ENCODE measurements at regions not wholly inside any gene's neighbourhood (a gene's known extent, or its start where the extent isn't known, plus 50 kb on each side); places are given as distances from the start of the nearest gene placed in this dataset.
"Not testable (repeated sequence)": the region's sequence is repeated elsewhere in the genome, so short reads cannot be mapped to it uniquely, and the experiment has no call there.

DNA sequence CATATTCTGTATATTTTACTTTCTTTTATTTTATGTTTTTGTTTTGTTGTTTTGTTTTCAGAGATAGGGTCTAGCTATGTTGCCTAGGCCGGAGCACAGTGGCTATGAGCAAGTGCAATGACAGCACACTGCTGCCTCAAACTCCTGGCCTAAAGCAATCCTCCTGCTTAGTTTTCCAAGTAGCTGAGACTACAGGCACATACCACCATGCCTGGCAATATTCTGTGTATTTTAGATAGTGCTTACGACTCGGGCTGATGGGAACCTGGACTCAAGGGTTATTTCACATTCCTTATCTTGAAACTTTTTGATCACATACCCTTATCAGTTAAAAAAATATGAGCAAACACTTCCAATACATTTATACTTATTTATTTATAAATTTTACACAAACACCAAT is 119.0 kb upstream of the STARD4 start:
- DNase-seq: no peak

DNA sequence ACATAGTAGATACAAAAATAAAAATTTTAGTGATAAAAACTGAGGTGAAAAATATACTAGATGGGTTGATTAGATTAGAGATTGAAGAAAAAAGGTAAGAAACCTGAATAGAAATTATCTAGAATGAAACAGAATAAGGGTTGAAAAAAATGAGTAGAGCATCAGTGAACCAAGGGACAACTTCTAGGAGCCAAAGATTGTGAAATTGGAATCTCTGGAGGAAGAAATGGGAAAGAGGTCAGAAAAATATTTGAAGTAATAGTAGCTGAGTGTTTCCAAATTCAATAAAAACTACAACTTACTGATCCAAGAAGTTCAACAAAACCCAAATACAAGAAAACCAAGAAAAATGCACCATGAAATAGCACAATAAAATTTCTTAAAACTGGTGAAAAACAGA is 116.6 kb upstream of the STARD4 start:
- DNase-seq: no peak

DNA sequence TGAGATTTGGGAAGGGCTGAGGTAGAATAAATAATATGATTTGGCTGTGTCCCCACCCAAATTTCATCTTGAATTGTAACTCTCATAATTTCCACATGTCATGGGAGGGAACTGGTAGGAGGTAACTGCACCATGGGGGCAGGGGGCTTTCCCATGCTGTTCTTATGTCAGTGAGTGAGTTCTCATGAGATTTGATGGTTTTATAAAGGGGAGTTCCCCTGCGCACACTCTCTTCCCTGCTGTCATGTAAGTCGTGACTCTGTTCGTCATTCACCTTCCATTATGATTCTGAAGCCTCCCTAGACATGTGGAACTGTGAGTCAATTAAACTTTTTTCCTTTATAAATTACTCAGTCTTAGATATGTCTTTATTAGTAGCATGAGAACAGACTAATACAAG is 115.5 kb upstream of the STARD4 start:
- DNase-seq: no peak

DNA sequence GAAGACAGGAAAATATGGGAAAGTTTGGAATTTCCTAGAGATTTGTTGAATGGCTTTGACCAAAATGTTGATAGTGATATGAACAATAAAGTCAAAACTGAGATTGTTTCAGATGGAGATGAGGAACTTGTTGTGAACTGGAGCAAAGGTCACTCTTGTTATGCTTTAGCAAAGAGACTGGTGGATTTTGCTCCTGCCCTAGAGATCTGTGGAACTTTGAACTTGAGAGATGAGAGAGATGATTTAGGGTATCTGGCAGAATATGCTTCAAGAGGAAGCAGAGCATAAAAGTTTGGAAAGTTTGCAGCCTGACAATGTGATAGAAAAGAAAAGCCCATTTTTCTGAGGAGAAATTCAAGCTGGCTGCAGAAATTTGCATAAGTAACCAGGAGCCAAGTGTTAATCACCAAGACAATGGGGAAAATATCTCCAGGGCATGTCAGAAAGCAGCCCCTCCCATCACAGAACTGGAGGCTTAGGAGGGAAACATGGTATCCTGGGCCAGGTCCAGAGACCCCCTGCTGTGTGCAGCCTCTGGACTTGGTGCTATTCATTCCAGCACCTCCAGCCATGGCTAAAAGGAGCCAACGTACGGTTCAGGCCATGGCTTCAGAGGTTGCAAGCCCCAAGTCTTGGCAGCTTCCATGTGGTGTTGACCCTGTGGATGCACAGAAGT is 114.3 kb upstream of the STARD4 start:
- DNase-seq: no peak

DNA sequence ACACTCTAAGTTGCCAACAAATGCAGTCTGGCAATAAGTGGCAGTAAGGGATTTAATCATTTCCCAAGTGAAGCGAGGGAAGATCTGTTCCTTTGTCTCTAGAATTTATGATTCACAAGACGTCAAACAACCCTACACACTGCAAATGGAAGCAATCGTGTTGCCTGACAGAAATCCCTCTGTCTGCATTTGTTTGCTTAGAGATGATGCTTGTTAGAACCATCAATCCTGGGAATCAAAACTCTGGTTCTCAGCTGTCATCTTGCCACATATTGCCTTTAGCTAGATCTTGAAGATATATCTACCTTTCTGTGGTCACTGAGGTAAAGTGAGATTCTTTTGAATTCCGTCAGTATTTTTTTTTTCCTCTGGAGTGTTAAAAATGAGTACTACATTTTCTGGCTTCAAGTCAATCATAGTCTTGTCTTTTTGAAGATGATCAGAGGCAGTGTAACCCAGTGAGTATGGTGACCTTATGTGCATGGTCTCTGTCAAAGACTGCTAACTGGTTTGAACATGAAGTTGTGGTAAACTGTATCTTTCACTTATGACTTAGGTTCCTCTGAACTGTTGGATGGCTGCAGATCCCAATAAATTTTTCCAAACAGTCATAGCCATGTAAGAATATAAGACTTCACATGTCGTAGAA is 106.4 kb upstream of the STARD4 start:
- DNase-seq: no peak

DNA sequence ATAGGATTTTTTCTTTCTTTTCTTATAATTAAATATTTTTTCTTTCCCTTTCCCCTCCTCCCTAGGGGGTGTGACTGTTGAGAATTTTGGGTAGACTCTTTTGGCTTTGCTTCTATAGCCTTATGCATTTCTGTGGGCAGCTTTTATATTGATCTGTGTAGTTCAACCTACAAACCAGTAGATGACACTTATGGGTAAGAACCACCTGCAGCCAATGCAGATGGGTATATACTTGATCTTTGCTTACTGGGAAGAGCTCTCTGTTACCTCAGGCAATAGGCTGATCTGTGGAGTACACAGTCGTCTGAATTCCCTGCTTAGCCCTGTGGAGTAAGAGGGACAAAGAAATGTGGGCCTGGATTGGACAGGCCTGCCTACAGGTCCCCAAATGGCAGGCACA is 102.7 kb upstream of the STARD4 start:
- no peak for DNase-seq

DNA sequence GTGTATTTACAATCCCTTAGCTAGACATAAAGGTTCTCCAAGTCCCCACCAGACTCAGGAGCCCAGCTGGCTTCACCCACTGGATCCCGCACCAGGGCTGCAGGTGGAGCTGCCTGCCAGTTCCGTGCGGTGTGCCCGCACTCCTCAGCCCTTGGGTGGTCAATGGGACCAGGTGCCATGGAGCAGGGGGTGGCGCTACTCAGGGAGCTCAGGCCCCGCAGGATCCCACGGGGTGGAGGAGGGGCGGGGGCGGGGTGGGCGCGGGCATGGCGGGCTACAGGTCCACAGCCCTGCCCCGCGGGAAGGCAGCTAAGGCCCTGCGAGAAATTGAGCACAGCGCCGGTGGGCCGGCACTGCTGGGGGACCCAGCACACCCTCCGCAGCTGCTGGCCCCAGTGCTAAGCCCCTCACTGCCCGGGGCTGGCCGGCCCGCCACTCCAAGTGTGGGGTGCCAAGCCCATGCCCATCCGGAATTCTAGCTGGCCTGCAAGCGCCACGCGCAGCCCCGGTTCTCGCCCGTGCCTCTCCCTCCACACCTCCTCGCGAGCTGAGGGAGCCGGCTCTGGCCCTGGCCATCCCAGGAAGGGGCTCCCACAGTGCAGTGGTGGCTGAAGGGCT is 99.8 kb upstream of the STARD4 start:
- not testable (repeated sequence) for DNase-seq

DNA sequence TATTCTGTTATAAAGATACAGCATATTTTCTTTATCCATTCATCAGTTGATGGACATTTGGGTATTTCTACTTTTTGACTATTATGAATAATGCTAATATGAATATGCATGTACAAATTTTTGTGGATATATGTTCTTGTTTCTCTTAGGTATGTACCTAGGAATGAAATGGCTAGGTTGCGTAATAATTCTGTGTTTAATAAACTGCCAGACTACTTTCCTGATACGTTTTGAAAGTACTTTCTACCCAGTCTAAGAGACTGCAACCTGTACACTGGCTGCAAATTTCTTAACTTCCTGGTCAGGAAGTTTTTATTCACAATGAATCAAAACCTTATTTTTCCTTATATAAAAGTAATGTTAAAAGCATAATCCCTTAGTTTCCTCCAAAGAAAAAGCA is 93.9 kb upstream of the STARD4 start:
- DNase-seq: no peak

DNA sequence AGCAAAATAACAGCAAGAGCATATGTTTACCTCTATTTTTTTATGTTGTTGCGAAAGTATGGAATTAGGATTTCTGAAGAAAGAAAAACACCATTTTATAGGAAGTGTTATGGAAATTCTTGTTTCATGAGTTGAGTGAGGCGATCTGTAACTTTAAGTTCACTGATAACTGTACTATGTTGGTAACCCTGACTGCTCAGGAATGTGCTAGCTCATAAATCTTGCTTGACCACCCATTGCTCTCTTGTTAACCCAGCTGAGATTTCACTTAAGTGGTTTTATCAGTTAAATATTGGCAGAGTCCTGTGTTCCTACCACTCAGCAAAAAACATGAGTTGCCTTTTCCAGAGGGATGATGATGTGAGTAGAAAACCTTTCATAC is 91.1 kb upstream of the STARD4 start:
- no peak for DNase-seq

DNA sequence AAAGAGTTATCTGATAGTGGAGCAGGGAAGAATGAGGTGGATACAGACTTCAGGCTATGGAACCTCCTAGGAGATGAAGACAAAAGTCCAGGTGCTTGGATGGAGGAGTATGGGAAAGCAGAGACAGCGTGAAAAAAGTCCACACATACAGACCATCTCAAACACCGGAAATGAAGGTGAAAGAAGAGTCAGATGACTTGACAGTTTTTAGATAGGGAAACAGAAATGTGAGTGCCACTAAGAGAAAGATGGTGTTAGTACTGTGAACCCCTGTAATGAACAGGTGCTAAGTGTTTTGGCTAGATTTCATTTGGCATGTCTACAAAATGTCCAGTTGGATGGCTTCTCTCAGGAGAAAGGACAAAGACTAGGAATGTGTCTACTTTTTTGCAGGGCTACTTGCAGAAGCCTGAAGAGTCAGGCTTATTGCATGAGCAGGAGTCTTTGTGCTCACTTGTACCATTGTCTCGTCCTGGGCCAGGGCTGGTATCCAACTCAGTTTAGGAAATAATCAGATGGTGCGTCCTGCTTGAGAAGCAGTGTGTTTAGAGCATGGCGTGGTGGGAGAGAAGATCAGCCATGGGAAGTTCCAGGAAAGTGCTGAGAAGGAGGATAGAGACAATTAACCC is 90.6 kb upstream of the STARD4 start:
- DNase-seq: no peak

DNA sequence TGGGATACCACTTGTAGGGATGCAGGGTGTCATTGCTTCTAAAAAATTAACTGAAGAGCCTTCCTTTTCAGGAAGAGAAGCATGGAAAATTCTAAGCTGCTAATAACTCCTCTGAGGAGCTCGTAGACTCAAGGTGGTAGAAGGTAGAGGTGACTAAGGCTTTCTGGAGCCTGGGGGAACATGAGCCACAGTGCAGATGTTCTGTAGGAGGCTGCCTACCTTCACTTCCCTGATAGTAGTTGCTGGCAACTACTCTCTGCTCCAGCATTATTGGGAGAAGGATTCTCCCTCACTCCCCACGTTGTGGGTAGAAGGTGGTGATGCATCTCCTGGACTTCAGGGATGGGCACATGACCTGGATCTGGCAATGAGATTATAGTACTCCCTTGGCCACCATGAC is 86.7 kb upstream of the STARD4 start:
- DNase-seq: no peak

DNA sequence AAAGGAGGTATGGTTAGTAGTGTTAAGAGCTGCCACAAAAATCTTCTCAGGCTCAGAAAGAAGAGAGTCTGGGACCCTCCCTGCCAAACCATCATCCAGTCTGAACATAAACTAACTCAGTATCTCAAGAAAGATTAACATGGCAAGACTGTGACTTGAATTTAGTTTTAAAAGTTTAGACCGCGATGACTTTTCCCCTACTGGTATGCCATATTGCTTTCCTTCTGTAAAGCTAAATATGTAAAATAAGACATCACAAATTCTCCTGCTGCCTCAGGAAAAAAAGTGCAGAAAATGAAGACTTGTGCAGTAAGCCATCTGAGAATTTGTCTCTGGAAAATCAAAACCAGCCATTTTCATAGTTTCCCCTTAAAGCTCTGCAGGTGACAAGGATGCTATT is 85.2 kb upstream of the STARD4 start:
- no peak for DNase-seq

DNA sequence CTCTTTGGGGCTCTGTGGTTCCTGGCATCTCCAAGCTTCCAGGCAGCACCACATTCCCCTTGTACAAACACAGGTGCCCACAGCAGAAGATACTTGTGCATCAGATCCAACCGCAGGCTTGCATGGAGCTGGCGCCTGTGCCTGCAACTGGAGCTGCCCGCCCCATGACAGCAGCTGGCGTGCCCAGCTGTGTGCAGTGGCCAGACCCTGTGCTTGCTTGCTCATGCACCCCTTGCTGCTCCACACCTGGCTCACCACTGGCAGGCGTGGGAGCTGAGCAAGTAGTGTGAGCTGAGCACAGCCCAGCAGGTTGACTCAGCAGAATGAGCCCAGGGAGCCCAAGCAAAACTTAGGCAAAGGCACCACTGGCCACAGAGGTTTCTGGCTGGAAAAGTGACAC is 84.4 kb upstream of the STARD4 start:
- no peak for DNase-seq

DNA sequence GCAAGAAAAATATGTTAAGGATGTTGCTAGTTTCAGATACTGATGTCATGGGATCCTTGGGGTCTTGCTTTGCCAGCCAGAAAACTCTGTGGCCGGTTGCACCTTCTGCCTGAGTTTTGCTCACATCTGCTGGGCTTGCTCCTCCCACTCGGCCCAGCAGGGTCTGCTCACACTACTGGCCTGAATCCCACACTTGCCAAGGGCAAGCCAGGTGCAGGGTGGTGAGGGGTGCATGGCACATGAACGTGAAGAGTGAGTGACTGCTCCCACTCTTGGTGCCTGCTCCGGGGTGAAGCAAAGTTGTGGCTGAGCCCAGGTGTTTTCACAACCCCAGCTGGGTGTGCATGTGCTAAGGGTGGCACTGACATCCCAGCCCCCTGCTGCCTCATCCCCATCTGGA is 83.1 kb upstream of the STARD4 start:
- DNase-seq: no peak

DNA sequence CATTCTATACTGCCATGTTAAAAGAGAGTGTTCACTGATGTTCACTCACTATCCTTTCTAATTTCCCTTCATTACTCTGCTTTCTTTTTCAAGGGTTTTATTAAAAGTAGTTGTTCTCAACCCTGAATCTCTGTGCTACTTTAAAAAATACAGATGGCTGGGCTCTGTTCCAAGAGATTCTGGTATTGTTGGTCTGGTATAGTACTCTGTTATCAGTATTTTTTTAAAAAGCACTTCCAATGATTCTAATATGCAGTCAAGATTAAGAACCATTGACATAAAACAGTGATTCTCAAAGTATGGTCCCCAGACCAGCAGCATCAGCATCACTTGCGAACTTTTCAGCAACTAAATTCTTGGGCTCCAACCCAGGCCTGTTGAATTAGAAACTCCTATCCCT is 77.0 kb upstream of the STARD4 start:
- no peak for DNase-seq

DNA sequence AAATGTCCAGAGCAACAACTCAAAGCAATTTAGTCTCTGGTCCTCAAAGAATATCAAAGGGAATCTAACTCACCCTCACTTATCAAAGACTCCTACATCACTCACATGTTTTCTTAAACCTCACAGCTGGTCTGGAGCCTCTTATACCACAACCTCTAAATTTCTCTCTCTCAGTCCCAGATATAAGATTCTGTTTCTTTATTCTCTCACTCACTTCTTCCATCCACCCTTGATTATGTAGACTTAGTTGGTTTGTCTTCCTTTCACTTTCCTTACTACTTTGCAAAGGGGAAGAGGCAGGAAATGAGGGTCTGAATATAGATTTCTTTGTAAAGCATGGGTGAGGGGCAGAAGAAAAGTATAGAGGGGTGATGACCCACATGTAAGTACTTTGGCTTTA is 75.4 kb upstream of the STARD4 start:
- no peak for DNase-seq

DNA sequence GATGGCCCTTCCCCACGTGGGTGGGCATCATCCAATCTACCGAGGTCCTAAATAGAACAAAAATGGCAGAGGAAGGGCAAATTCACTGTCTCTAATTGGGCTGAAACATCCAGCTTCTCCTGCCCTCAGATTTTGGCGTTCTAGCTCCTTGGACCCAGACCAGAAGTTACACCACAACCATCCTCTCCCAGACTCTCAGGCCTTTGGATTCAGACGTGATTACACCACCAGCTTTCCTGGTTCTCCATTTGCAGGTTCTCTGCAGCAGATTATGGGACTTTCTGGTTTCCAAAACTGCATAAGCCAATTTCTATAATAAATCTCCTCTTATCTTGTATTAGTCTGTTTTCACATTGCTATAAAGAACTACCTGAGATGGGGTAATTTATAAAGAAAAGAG is 73.6 kb upstream of the STARD4 start:
- DNase-seq: no peak

DNA sequence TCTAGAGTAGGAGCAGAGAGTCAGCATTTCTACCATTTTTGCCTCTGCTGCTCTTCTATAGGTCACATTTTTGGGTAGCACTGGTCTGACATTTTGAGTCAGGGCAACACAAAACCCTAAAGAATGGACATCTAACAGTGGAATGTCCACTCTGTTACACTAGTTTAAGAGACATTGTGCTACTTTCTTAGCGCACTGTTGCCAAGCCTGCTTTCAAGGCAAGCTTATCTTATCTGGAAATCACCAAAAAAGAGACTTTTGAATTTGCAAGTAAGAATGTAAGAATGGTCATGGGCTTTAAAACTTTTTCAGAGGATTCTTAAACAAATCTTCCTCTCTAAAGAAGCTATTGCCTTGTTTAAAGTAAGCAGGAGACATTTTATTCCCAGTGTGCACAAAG is 73.0 kb upstream of the STARD4 start:
- no peak for DNase-seq

DNA sequence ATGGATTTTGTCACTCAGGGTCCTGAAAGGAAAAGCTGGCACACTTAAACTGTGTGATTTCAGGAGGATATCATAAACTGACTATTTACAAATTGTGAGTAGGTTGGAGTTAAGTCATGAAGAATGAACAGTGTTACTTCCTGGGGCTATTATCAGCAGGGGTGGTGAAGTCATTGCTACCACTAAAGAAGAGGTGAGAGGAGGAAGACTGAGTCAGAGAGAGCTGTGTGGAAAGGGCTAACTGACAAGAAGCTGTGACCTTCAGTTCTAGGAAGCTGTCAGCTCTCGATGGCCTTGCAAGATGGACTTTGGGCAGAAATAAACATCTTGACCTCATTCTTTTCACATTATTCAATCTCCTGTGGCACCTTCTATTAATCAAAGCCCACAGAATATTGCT is 72.3 kb upstream of the STARD4 start:
- DNase-seq: no peak

DNA sequence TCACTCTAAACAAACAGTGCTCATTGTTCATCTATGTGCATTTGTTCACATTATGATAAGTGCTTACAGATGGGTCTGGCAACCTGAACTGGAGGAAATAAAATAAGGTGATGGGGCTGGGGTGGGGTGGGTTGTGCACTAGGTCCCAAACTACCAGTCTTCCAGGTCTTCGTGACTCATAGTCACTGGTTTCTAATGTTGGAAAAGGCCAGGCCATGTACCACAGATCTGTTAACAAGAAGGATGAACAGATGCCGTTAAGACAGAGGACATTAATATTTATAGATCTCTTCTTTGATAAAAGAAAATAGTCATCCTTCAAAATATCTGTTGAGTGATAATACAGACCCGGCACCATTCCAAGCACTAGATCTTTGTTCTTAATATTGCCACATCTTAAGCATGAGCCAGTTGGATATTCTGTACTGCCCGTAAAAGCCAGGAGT is 71.4 kb upstream of the STARD4 start:
- DNase-seq: no peak

DNA sequence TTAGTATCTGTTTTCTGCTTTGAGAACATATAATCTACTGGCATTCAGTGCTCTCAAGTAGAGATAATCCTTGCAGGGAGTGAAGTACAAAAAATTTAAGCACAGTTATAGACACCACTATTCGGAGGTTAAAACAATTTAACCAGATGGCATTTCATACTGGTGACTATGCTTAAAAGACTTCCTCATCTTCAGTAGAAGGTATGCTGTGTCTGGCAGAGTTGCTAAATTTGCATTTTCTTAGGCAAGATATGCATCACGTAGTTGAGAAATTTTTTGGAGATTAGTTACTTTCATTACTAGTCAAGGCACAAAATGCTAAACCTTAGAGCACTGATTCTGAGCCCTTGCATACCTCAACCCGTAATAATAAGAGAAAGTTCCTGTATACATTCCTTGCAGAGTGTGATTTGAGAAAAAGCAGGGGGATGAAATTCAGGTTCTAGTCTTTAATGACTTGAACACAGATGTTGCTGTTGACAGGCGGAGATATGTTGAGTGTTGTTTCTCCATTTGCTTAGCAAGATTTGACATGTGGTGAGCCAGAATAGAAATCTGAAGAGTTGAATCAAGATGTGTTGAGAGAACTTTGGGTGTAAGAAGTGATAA is 70.8 kb upstream of the STARD4 start:
- no peak for DNase-seq

DNA sequence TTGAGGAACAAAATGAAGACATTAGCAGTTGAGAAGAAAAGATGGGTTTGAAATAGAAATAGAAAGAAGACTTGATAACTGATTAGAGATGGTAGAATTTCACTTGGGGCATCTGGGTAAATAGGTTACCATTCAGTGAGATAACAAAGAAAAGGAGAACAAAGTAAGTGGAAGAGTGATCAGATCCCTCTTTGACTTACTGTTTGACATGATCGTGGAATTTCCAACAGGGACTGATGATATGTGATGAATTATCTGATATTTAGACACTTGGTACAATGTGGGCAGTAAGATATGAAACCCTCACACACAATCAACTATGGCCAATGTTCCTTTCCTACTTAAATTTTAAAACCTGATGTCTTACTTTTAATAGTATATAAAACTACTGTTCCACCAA is 70.1 kb upstream of the STARD4 start:
- no peak for DNase-seq

DNA sequence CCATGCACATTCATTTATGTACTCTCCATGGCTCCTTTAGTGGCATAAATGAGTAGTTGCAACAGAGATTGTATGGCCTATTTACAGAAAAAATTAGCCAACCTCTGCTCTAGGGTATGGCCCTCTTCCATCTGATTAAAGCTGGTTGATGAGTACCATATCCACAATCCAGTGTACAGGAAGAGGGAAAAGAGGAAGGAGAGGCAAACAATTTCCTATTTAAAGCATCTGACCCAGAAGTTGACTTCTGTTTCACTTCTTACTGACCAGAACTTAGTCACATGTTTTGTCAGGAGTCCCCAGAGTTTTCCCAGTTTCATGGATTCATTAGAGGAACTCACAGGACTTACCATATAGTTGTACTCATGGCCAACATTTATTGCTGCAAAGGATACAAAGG is 68.6 kb upstream of the STARD4 start:
- no peak for DNase-seq

DNA sequence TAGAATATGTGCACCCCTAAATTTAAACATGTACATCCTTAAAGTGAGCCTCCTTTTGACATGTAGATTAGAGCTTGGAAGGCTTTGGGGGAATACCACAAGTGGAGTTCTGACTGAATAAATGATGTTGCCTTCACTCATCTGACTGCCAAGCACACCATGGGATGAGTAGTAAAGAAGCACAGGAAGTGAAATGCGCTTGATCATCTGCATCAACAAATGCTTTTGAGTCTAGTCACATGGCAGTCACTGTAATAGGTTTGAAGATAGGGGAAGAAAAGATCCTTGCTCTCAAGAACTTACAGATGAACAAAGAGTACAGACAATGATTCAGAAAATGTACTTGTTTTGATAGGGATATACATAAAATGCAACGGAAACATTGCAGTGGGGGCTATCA is 62.0 kb upstream of the STARD4 start:
- no peak for DNase-seq

Data from NCI-H1417 (cell line).